Panc1 (cell line): ENCODE measurements at regions not wholly inside any gene's neighbourhood (a gene's known extent, or its start where the extent isn't known, plus 50 kb on each side); places are given as distances from the start of the nearest gene placed in this dataset.

Experiments
- ATAC-seq: fragments of 200-7000 bp; cut with Tn5 transposase; 2 replicates; pipeline ENCODE4 v1.9.1; 2020; ENCODE audit warnings: mild to moderate bottlenecking, moderate library complexity
- BruUV-seq: library from RNA; stranded (reverse); fragments of 400-500 nt; replicated peaks from 2 replicates; lab custom pipeline; 2021; lab: Mats Ljungman, UMichigan
- CTCF ChIA-PET: fragments of 300-600 bp; sonication (Branson Sonifier 250); formaldehyde crosslinking; loops from one replicate; lab custom pipeline; 2022; ENCODE audit warnings: antibody characterized with exemption; lab: Charles Lee
- POLR2A ChIA-PET: fragments of 300-600 bp; sonication (Branson Sonifier 250); formaldehyde crosslinking; loops from one replicate; lab custom pipeline; 2022; ENCODE audit warnings: antibody characterized with exemption; lab: Charles Lee
- DNase-seq: peaks from one replicate; pipeline ENCODE4 v3.0.0-alpha.2; 2010; ENCODE audit warnings: low read depth, low spot score
- H3K27ac ChIP-seq: 2 replicates; pipeline ENCODE4 v1.5.1; 2011; ENCODE audit warnings: mild to moderate bottlenecking, low read length, inconsistent platforms
- H3K27me3 ChIP-seq: fragments of 200-500 bp; sonication (Bioruptor generic); 2 replicates; pipeline ENCODE4 v1.6.0; 2014; ENCODE audit warnings: low read length, inconsistent platforms; ENCODE audit not compliant: control insufficient read depth, insufficient read depth
- H3K36me3 ChIP-seq: fragments of 200-500 bp; sonication (Bioruptor generic); 2 replicates; pipeline ENCODE4 v1.5.1; 2014; ENCODE audit warnings: inconsistent platforms, mild to moderate bottlenecking, low read length, moderate library complexity; ENCODE audit not compliant: control insufficient read depth, insufficient read depth
- H3K4me1 ChIP-seq: 2 replicates; pipeline ENCODE4 v1.5.1; 2011; ENCODE audit warnings: inconsistent platforms, mild to moderate bottlenecking, low read length, moderate library complexity; ENCODE audit not compliant: control insufficient read depth, insufficient read depth
- H3K4me3 ChIP-seq, 2 experiments: 2 replicates each; pipeline ENCODE4 v1.5.1; 2011 to 2012; ENCODE audit warnings: low read depth in 2 of 2, low read length in 2 of 2, mild to moderate bottlenecking in 2 of 2, inconsistent platforms in 1 of 2, moderate library complexity in 1 of 2
- H3K9me3 ChIP-seq: fragments of 200-500 bp; sonication (Bioruptor generic); 2 replicates; pipeline ENCODE4 v1.5.1; 2014; ENCODE audit warnings: low read depth, mild to moderate bottlenecking, inconsistent platforms, low read length, moderate library complexity; ENCODE audit not compliant: control insufficient read depth, insufficient read depth
- CTCF ChIP-seq: fragments of 450-650 bp; IDR thresholded peaks from 2 replicates; pipeline ENCODE4 v1.5.1; 2017; ENCODE audit warnings: mild to moderate bottlenecking
- POLR2AphosphoS5 ChIP-seq: IDR thresholded peaks from 2 replicates; pipeline ENCODE4 v1.6.1; 2012; ENCODE audit warnings: mild to moderate bottlenecking, low read depth, low read length, moderate library complexity
- REST ChIP-seq, 2 experiments: IDR thresholded peaks; 2 replicates each; pipeline ENCODE4 v1.6.1; 2011 to 2012; ENCODE audit warnings: low read depth in 2 of 2, control low read depth in 1 of 2, low read length in 1 of 2, mild to moderate bottlenecking in 1 of 2, moderate library complexity in 1 of 2; ENCODE audit not compliant: insufficient read depth in 1 of 2
- SIN3A ChIP-seq: IDR thresholded peaks from 2 replicates; pipeline ENCODE4 v1.6.1; 2012; ENCODE audit warnings: low read depth, mild to moderate bottlenecking, low read length, moderate library complexity, borderline replicate concordance; ENCODE audit not compliant: insufficient read depth
- TCF7L2 ChIP-seq: IDR thresholded peaks from 2 replicates; pipeline ENCODE4 v1.6.1; 2011; ENCODE audit warnings: mild to moderate bottlenecking, low read depth, low read length, inconsistent platforms
- in situ Hi-C: cut with HindIII; loops from 2 replicates; pipeline ENCODE4 v1.10.0; 2016; ENCODE audit warnings: low sequenced_read_pairs, low pct_unique_long_range_greater_than_20kb
- intact Hi-C: fragments of 100-400 bp; cut with micrococcal nuclease; formaldehyde crosslinking; loops from one replicate; pipeline ENCODE4 v1.10.0; 2022; ENCODE audit not compliant: unreplicated experiment

GRCh38 chr1:90502194-90502593 is 214.9 kb downstream of the BARHL2 start:
- TF ChIP-seq CTCF (no peak), SIN3A (no peak), TCF7L2 (no peak), REST (IDR thresholded peaks at IDR 0.05; ENCODE audit: insufficient read depth in 1 of 2, low read depth in 2 of 2, low read length in 1 of 2) (no peak), POLR2AphosphoS5 (no peak)
- H3K36me3 ChIP-seq: no peaks in the 10 kb centered on the region
- ChIA-PET POLR2A (no interaction called here), CTCF (no interaction called here)
- DNase-seq (no peak), ATAC-seq (no peak)
- H3K27ac ChIP-seq: no peak overlapping the region
- intact Hi-C loops: no loop called here
- in situ Hi-C loops: no loop called here
- no peaks in the 10 kb centered on the region for H3K27me3 ChIP-seq
- no TSS peak for BruUV-seq
- H3K9me3 ChIP-seq: no peaks in the 10 kb centered on the region
- H3K4me1 ChIP-seq: no peaks in the 10 kb centered on the region
- H3K4me3 ChIP-seq: no peak overlapping the region

GRCh38 chr1:90501281-90501680 is 215.8 kb downstream of the BARHL2 start:
- ChIA-PET POLR2A (no interaction called here), CTCF (no interaction called here)
- no peak overlapping the region for H3K27ac ChIP-seq
- no peaks in the 10 kb centered on the region for H3K36me3 ChIP-seq
- no peak overlapping the region for H3K4me3 ChIP-seq
- intact Hi-C loops: no loop called here
- in situ Hi-C loops: no loop called here
- H3K9me3 ChIP-seq: no peaks in the 10 kb centered on the region
- DNase-seq: no peak
- H3K4me1 ChIP-seq: no peaks in the 10 kb centered on the region
- ATAC-seq: no peak
- BruUV-seq: no TSS peak
- no peaks in the 10 kb centered on the region for H3K27me3 ChIP-seq
- no peak for TF ChIP-seq REST (IDR thresholded peaks at IDR 0.05; ENCODE audit: insufficient read depth in 1 of 2, low read depth in 2 of 2, low read length in 1 of 2)
- no peak for TF ChIP-seq SIN3A
- TF ChIP-seq CTCF: no peak
- no peak for TF ChIP-seq TCF7L2
- no peak for TF ChIP-seq POLR2AphosphoS5
